CD4-positive, alpha-beta T cell (primary cell): ENCODE measurements at regions not wholly inside any gene's neighbourhood (a gene's known extent, or its start where the extent isn't known, plus 50 kb on each side); places are given as distances from the start of the nearest gene placed in this dataset.

Experiments used
- ATAC-seq: fragments of 200-7000 bp; cut with Tn5 transposase; one replicate; pipeline ENCODE4 v1.10.0; 2022; ENCODE audit warnings: mild to moderate bottlenecking; ENCODE audit not compliant: poor library complexity
- CTCF ChIA-PET: fragments of 350-600 bp; sonication (Branson Sonifier 250); formaldehyde crosslinking; loops from one replicate; lab custom pipeline; 2021; ENCODE audit warnings: antibody characterized with exemption, inconsistent platforms; lab: Charles Lee
- POLR2A ChIA-PET: fragments of 350-600 bp; sonication (Branson Sonifier 250); formaldehyde crosslinking; loops from one replicate; lab custom pipeline; 2021; ENCODE audit warnings: antibody characterized with exemption, inconsistent platforms; lab: Charles Lee
- DNase-seq, 14 experiments: peaks; one replicate each; pipeline ENCODE4 v3.0.0-alpha.2; 2013 to 2020; ENCODE audit warnings: mixed read lengths in 2 of 14
- H3K27ac ChIP-seq, 2 donors: one replicate each; pipeline versions ENCODE4 v1.5.1 to v1.7.0; 2013; ENCODE audit warnings: low read length in 2 of 2, low read depth in 1 of 2, mild to moderate bottlenecking in 1 of 2
- H3K27me3 ChIP-seq, 2 experiments: 1 replicate in 1 of 2; 2 replicates in 1 of 2; pipeline versions ENCODE4 v1.6.1 to v1.7.0; 2013; ENCODE audit warnings: low read length in 2 of 2, control low read depth in 1 of 2, mild to moderate bottlenecking in 1 of 2, moderate library complexity in 1 of 2; ENCODE audit not compliant: insufficient read depth in 2 of 2, control insufficient read depth in 1 of 2
- H3K36me3 ChIP-seq: one replicate; pipeline ENCODE4 v1.6.1; 2013; ENCODE audit warnings: low read length, control low read depth; ENCODE audit not compliant: insufficient read depth
- H3K4me1 ChIP-seq: one replicate; pipeline ENCODE4 v1.6.1; 2013; ENCODE audit warnings: low read length, control low read depth; ENCODE audit not compliant: insufficient read depth
- H3K4me3 ChIP-seq: one replicate; pipeline ENCODE4 v1.5.1; 2013; ENCODE audit warnings: mild to moderate bottlenecking, low read length, moderate library complexity
- H3K9me3 ChIP-seq, 2 experiments: 1 replicate in 1 of 2; 2 replicates in 1 of 2; pipeline versions ENCODE4 v1.6.1 to v1.7.0; 2013; ENCODE audit warnings: low read length in 2 of 2, mild to moderate bottlenecking in 2 of 2, control low read depth in 1 of 2, moderate library complexity in 1 of 2; ENCODE audit not compliant: control insufficient read depth in 1 of 2, insufficient read depth in 1 of 2
- H3K27ac Mint-ChIP-seq: one replicate; pipeline ENCODE4 v1.8.0; 2020; ENCODE audit warnings: mixed read lengths
- H3K27me3 Mint-ChIP-seq: one replicate; pipeline ENCODE4 v1.8.0; 2021; ENCODE audit warnings: mixed read lengths
- H3K36me3 Mint-ChIP-seq: one replicate; pipeline ENCODE4 v1.8.0; 2021; ENCODE audit warnings: low read depth, mixed read lengths
- H3K4me1 Mint-ChIP-seq: one replicate; pipeline ENCODE4 v1.8.0; 2021; ENCODE audit warnings: low read depth, mixed read lengths
- H3K4me3 Mint-ChIP-seq: one replicate; pipeline ENCODE4 v1.8.0; 2020; ENCODE audit warnings: mild to moderate bottlenecking, mixed read lengths
- H3K9me3 Mint-ChIP-seq: one replicate; pipeline ENCODE4 v1.8.0; 2020; ENCODE audit warnings: mixed read lengths
- CTCF ChIP-seq: fragments of 200-600 bp; IDR thresholded peaks from one replicate; pipeline ENCODE4 v1.8.0; 2022; ENCODE audit warnings: antibody characterized with exemption, mild to moderate bottlenecking
- intact Hi-C, 2 experiments: fragments of 100-400 bp; cut with DNase I in 1 of 2; cut with micrococcal nuclease in 1 of 2; formaldehyde crosslinking; loops; one replicate each; pipeline versions ENCODE4 v1.15.1 to v1.9.0; 2023 to 2025; cut with DNase I, micrococcal nuclease

GRCh38 chr20:19104186-19104585 lies 108.3 kb upstream of the SLC24A3 start:
- H3K4me1 ChIP-seq = no peaks in the 10 kb centered on the region
- Mint-ChIP-seq H3K4me1 (no peaks in the 10 kb centered on the region), H3K36me3 (no peaks in the 10 kb centered on the region), H3K27ac (no peak overlapping the region), H3K4me3 (no peak overlapping the region), H3K9me3 (no peaks in the 10 kb centered on the region), H3K27me3 (no peaks in the 10 kb centered on the region)
- no peak for TF ChIP-seq CTCF
- no peaks in the 10 kb centered on the region for H3K36me3 ChIP-seq
- POLR2A ChIA-PET = no interaction called here
- no peaks in the 10 kb centered on the region for H3K9me3 ChIP-seq
- no peak overlapping the region for H3K4me3 ChIP-seq
- DNase-seq (no peak), ATAC-seq (no peak)
- no peaks in the 10 kb centered on the region for H3K27me3 ChIP-seq
- intact Hi-C loops = no loop called here
- CTCF ChIA-PET = interaction anchor here (1.2 kb wide), 1 partner anchor 10 kb away, joined by 3 read pairs; no protein-coding TSS in a partner anchor
- H3K27ac ChIP-seq = no peak overlapping the region

GRCh38 chr20:19108155-19108554 lies 104.3 kb upstream of the SLC24A3 start:
- no peak for ATAC-seq
- intact Hi-C loops = no loop called here
- no peak for TF ChIP-seq CTCF
- Mint-ChIP-seq H3K9me3 (no peaks in the 10 kb centered on the region), H3K27me3 (no peaks in the 10 kb centered on the region), H3K27ac (no peak overlapping the region), H3K36me3 (no peaks in the 10 kb centered on the region), H3K4me1 (no peaks in the 10 kb centered on the region), H3K4me3 (no peak overlapping the region)
- ChIA-PET CTCF (no interaction called here), POLR2A (no interaction called here)
- Histone ChIP-seq H3K4me1 (no peaks in the 10 kb centered on the region), H3K27me3 (no peaks in the 10 kb centered on the region), H3K27ac (no peak overlapping the region), H3K36me3 (no peaks in the 10 kb centered on the region), H3K4me3 (no peak overlapping the region), H3K9me3 (no peaks in the 10 kb centered on the region)
- DNase-seq = no peak

- no peaks in the 10 kb centered on the region for H3K9me3 ChIP-seq
- ChIA-PET CTCF (no interaction called here), POLR2A (no interaction called here)
- H3K4me3 ChIP-seq = no peak overlapping the region
- ATAC-seq = no peak
- H3K4me1 ChIP-seq = no peaks in the 10 kb centered on the region
- TF ChIP-seq CTCF = no peak
- intact Hi-C loops = no loop called here
- H3K36me3 ChIP-seq = no peaks in the 10 kb centered on the region
- Mint-ChIP-seq H3K36me3 (no peaks in the 10 kb centered on the region), H3K27me3 (no peaks in the 10 kb centered on the region), H3K27ac (no peak overlapping the region), H3K4me1 (no peaks in the 10 kb centered on the region), H3K4me3 (no peak overlapping the region), H3K9me3 (no peaks in the 10 kb centered on the region)
- DNase-seq = no peak
- no peaks in the 10 kb centered on the region for H3K27me3 ChIP-seq
- no peak overlapping the region for H3K27ac ChIP-seq
Measured at GRCh38 chr20:19110285-19110684, 102.2 kb upstream of the SLC24A3 start.
